Liver (tissue), 8 donors: ENCODE measurements at regions not wholly inside any gene's neighbourhood (a gene's known extent, or its start where the extent isn't known, plus 50 kb on each side); places are given as distances from the start of the nearest gene placed in this dataset.

Experiments used
- DNase-seq: peaks from one replicate; pipeline ENCODE4 v3.0.0-alpha.2; 2017; ENCODE audit warnings: low spot score
- H3K27ac ChIP-seq, 2 donors: one replicate each; pipeline ENCODE4 v1.7.0; 2013; ENCODE audit warnings: inconsistent platforms in 2 of 2, low read length in 2 of 2, control low read depth in 1 of 2, low read depth in 1 of 2, mild to moderate bottlenecking in 1 of 2
- H3K27me3 ChIP-seq, 4 donors: one replicate each; pipeline versions ENCODE4 v1.6.1 to v1.7.0; 2013; ENCODE audit warnings: low read length in 3 of 4, inconsistent platforms in 1 of 4, mild to moderate bottlenecking in 1 of 4, moderate library complexity in 1 of 4; ENCODE audit not compliant: control insufficient read depth in 4 of 4, insufficient read depth in 4 of 4
- H3K36me3 ChIP-seq, 4 donors: one replicate each; pipeline versions ENCODE4 v1.6.1 to v1.7.0; 2013; ENCODE audit warnings: low read length in 3 of 4, mild to moderate bottlenecking in 3 of 4, low read depth in 1 of 4, moderate library complexity in 1 of 4; ENCODE audit not compliant: control insufficient read depth in 4 of 4, insufficient read depth in 3 of 4
- H3K4me1 ChIP-seq, 4 donors: one replicate each; pipeline versions ENCODE4 v1.6.1 to v1.7.0; 2013; ENCODE audit warnings: low read length in 3 of 4, mild to moderate bottlenecking in 3 of 4, moderate library complexity in 1 of 4; ENCODE audit not compliant: control insufficient read depth in 4 of 4, insufficient read depth in 4 of 4
- H3K4me3 ChIP-seq, 3 donors: one replicate each; pipeline versions ENCODE4 v1.6.1 to v1.7.0; 2013; ENCODE audit warnings: low read length in 3 of 3, control low read depth in 1 of 3, low read depth in 1 of 3, mild to moderate bottlenecking in 1 of 3
- H3K9ac ChIP-seq, 2 donors: one replicate each; pipeline ENCODE4 v1.7.0; 2013; ENCODE audit warnings: low read length in 2 of 2, mild to moderate bottlenecking in 2 of 2, moderate library complexity in 2 of 2, control low read depth in 1 of 2, low read depth in 1 of 2
- H3K9me3 ChIP-seq, 4 donors: one replicate each; pipeline versions ENCODE4 v1.6.1 to v1.7.0; 2013; ENCODE audit warnings: low read length in 3 of 4; ENCODE audit not compliant: control insufficient read depth in 4 of 4
- CTCF ChIP-seq: fragments of 150-350 bp; IDR thresholded peaks from 2 replicates; pipeline ENCODE4 v1.5.1; 2017; ENCODE audit warnings: improper control_type of control experiment, low read depth, low read length; ENCODE audit not compliant: missing input control
- EGR1 ChIP-seq, 2 donors: IDR thresholded peaks; 2 replicates each; pipeline ENCODE4 v1.6.1; 2016 to 2018; ENCODE audit warnings: antibody characterized with exemption in 2 of 2, low read depth in 2 of 2
- FOXA1 ChIP-seq: IDR thresholded peaks from 2 replicates; pipeline ENCODE4 v1.6.1; 2016; ENCODE audit warnings: antibody characterized with exemption
- FOXA2 ChIP-seq: IDR thresholded peaks from 2 replicates; pipeline ENCODE4 v1.6.1; 2016; ENCODE audit warnings: antibody characterized with exemption
- HNF4G ChIP-seq: IDR thresholded peaks from 2 replicates; pipeline ENCODE4 v1.6.1; 2016; ENCODE audit warnings: antibody characterized with exemption
- MAX ChIP-seq: IDR thresholded peaks from 2 replicates; pipeline ENCODE4 v1.6.1; 2016; ENCODE audit warnings: antibody characterized with exemption
- NR2F2 ChIP-seq: IDR thresholded peaks from 2 replicates; pipeline ENCODE4 v1.6.1; 2016; ENCODE audit warnings: antibody characterized with exemption
- RAD21 ChIP-seq, 2 donors: IDR thresholded peaks; 2 replicates each; pipeline ENCODE4 v1.6.1; 2016; ENCODE audit warnings: antibody characterized with exemption in 2 of 2, mild to moderate bottlenecking in 2 of 2
- RXRA ChIP-seq, 2 donors: IDR thresholded peaks; 2 replicates each; pipeline ENCODE4 v1.6.1; 2017 to 2018; ENCODE audit warnings: antibody characterized with exemption in 2 of 2, mild to moderate bottlenecking in 1 of 2
- SP1 ChIP-seq: IDR thresholded peaks from 2 replicates; pipeline ENCODE4 v1.6.1; 2018; ENCODE audit warnings: antibody characterized with exemption, mild to moderate bottlenecking
- TAF1 ChIP-seq: conservative IDR thresholded peaks from 2 replicates; pipeline ENCODE4 v1.6.1; 2016; ENCODE audit warnings: antibody characterized with exemption, mild to moderate bottlenecking
- YY1 ChIP-seq: IDR thresholded peaks from 2 replicates; pipeline ENCODE4 v1.6.1; 2016; ENCODE audit warnings: antibody characterized with exemption, mild to moderate bottlenecking
- ZBTB33 ChIP-seq: IDR thresholded peaks from 2 replicates; pipeline ENCODE4 v1.6.1; 2016; ENCODE audit warnings: antibody characterized with exemption
- WGBS: extraction: QIAGEN DNeasy Blood & Tissue Kit; methylation state at CpG from one replicate; pipeline ENCODE4 v1.1.7; 2013; 5-methylcytosine and 5-hydroxymethylcytosine counted together
- donor health status: healthy.
- donor health status: healthy.
- donor health status: healthy.
- donor health status: healthy.
- donor health status: healthy.

GRCh38 chr10:54866666-54867065 lies 65.6 kb upstream of the PCDH15 start:
- TF ChIP-seq SP1 (no peak), TAF1 (no peak), NR2F2 (no peak), FOXA2 (no peak), RAD21 (IDR thresholded peaks at IDR 0.05) (no peak)
- H3K27ac ChIP-seq, result no peak overlapping the region
- no peak overlapping the region for H3K4me3 ChIP-seq
- H3K36me3 ChIP-seq, result no peaks in the 10 kb centered on the region
- no peak for DNase-seq
- H3K27me3 ChIP-seq, result no peaks in the 10 kb centered on the region
- H3K4me1 ChIP-seq, result no peaks in the 10 kb centered on the region
- H3K9ac ChIP-seq, result no peak overlapping the region
- H3K9me3 ChIP-seq, result no peaks in the 10 kb centered on the region

- Histone ChIP-seq H3K27me3 (no peaks in the 10 kb centered on the region), H3K36me3 (no peaks in the 10 kb centered on the region), H3K4me3 (no peak overlapping the region), H3K4me1 (no peaks in the 10 kb centered on the region), H3K9me3 (peaks cover 0 to 3% (median 0%) of the 10 kb centered on the region in 4 donors), H3K27ac (no peak overlapping the region), H3K9ac (no peak overlapping the region)
- no peak for TF ChIP-seq MAX
- no peak for TF ChIP-seq CTCF
- WGBS, result 75% methylated on average over 3 of the region's 3 CpGs
- no peak for DNase-seq
Measured at GRCh38 chr10:54854843-54855242, 53.8 kb upstream of the PCDH15 start.

GRCh38 chr10:54854389-54854788 lies 53.4 kb upstream of the PCDH15 start:
- TF ChIP-seq FOXA1 (no peak), RXRA (IDR thresholded peaks at IDR 0.05) (no peak), YY1 (no peak), MAX (no peak), NR2F2 (no peak), RAD21 (IDR thresholded peaks at IDR 0.05) (no peak), EGR1 (IDR thresholded peaks at IDR 0.05; ENCODE audit: low read depth in 2 of 2) (no peak), HNF4G (no peak), ZBTB33 (no peak)
- H3K9me3 ChIP-seq, result peaks cover 0 to 3% (median 0%) of the 10 kb centered on the region in 4 donors
- WGBS, result 83% methylated on average over 3 of the region's 3 CpGs

More at GRCh38 chr10:54854389-54854788, 53.4 kb upstream of the PCDH15 start:
- Histone ChIP-seq H3K27ac (no peak overlapping the region), H3K36me3 (no peaks in the 10 kb centered on the region), H3K4me3 (no peak overlapping the region), H3K27me3 (no peaks in the 10 kb centered on the region), H3K4me1 (no peaks in the 10 kb centered on the region), H3K9ac (no peak overlapping the region)
- DNase-seq, result no peak
